Mammary epithelial cell (primary cell): ENCODE measurements at regions not wholly inside any gene's neighbourhood (a gene's known extent, or its start where the extent isn't known, plus 50 kb on each side); places are given as distances from the start of the nearest gene placed in this dataset.

Experiments
- CTCF ChIP-seq, 2 donors: IDR thresholded peaks in 1 of 2; conservative IDR thresholded peaks in 1 of 2; 2 replicates each; pipeline ENCODE4 v1.5.1; 2011 to 2012; ENCODE audit warnings: inconsistent platforms in 2 of 2, low read length in 2 of 2, mild to moderate bottlenecking in 2 of 2, control low read depth in 1 of 2, low read depth in 1 of 2; ENCODE audit not compliant: insufficient read depth in 1 of 2; ENCODE audit errors: extremely low read depth in 1 of 2
- EZH2 ChIP-seq: IDR thresholded peaks from 2 replicates; pipeline ENCODE4 v1.6.1; 2012; ENCODE audit warnings: low read length, inconsistent platforms, borderline replicate concordance

- TF ChIP-seq CTCF (conservative IDR thresholded peaks at IDR 0.05 in 1 of 2, IDR thresholded peaks at IDR 0.05 in 1 of 2; ENCODE audit: extremely low read depth in 1 of 2, insufficient read depth in 1 of 2, low read depth in 1 of 2, low read length in 2 of 2): no peak
- no peak for TF ChIP-seq EZH2
These were observed 77.4 kb downstream of the ETS2 start for GRCh38 chr21:38883142-38883541.
